ENCODE measurements at regions not wholly inside any gene's neighbourhood (a gene's known extent, or its start where the extent isn't known, plus 50 kb on each side); places are given as distances from the start of the nearest gene placed in this dataset.

DNA sequence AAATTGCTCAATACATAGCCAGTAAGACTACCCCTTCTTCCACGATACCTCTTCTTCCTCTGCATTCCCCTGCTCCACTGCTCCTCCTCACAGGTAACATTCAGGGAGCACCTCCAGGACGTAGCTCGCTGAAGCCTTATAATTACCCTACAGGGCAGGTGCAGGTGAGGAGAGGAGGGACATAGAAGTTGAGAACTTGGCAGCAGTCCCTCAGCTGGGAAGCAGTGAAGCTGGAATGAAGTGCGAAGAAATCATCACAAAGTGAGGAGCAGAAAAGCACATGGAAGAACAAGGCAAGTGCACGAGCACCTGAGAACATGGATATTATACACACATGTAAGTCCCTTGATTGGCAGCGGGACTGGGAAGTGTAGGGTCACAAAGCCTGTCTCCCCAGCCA is 118.2 kb downstream of the HSD17B3 start:
- Histone ChIP-seq H3K4ac (replicated peaks; ENCODE audit: insufficient read length, low read depth, low read length) (no peak overlapping the region), H3K79me2 (ENCODE audit: control insufficient read depth in 1 of 2, insufficient read depth in 2 of 2, low read length in 2 of 2) (no peaks in the 10 kb centered on the region), H3K18ac (ENCODE audit: extremely low read depth, low read length) (no peak overlapping the region), H3K27ac (ENCODE audit: low read depth, low read length) (no peak overlapping the region), H4K91ac (replicated peaks; ENCODE audit: insufficient read length, low read length) (no peak overlapping the region), H4K5ac (ENCODE audit: insufficient read length, low read depth, low read length) (no peak overlapping the region), H3K56ac (replicated peaks; ENCODE audit: insufficient read length, low read depth, low read length) (no peak overlapping the region), H4K8ac (ENCODE audit: extremely low read depth, insufficient read depth, low read length) (no peak overlapping the region), H3K4me1 (replicated peaks in 1 of 4; ENCODE audit: control insufficient read depth in 3 of 4, insufficient read depth in 4 of 4, low read length in 3 of 4) (peaks cover 4 to 9% (median 7%) of the 10 kb centered on the region in 4 experiments; a peak in 6 of 7 replicates), H2BK20ac (ENCODE audit: low read length) (no peak overlapping the region), H4K20me1 (replicated peaks in 1 of 2; ENCODE audit: control insufficient read depth in 1 of 2, insufficient read depth in 2 of 2, low read length in 2 of 2) (no peaks in the 10 kb centered on the region), H2BK5ac (ENCODE audit: low read depth, low read length) (no peak overlapping the region), H3K36me3 (ENCODE audit: control insufficient read depth in 2 of 4, insufficient read depth in 4 of 4, low read length in 3 of 4) (no peaks in the 10 kb centered on the region), H3K9ac (replicated peaks in 1 of 4; ENCODE audit: extremely low read depth in 1 of 4, low read depth in 3 of 4, low read length in 3 of 4) (no peak overlapping the region), H2BK15ac (ENCODE audit: low read length) (no peak overlapping the region), H2AFZ (ENCODE audit: low read length) (no peak overlapping the region), H2BK12ac (ENCODE audit: low read depth, low read length) (no peak overlapping the region; the same call in 1 of the 2 replicates), H3K4me2 (ENCODE audit: insufficient read depth in 1 of 2, low read depth in 2 of 2, low read length in 2 of 2) (no peak overlapping the region), H3K14ac (ENCODE audit: insufficient read length) (no peak overlapping the region), H3K9me3 (ENCODE audit: insufficient read depth in 2 of 2, low read depth in 1 of 2, low read length in 1 of 2) (0 out of 4 replicates have a peak, but pooled peaks cover 0 to 4% of the 10 kb centered on the region in 2 experiments), H3K23me2 (ENCODE audit: low read depth, low read length) (no peaks in the 10 kb centered on the region), H3K79me1 (ENCODE audit: low read depth, low read length) (no peaks in the 10 kb centered on the region), H3K23ac (ENCODE audit: insufficient read length) (no peak overlapping the region), H3K27me3 (replicated peaks in 1 of 4; ENCODE audit: control insufficient read depth in 3 of 4, extremely low read depth in 1 of 4, insufficient read depth in 3 of 4, low read length in 3 of 4) (peaks cover 0 to 5% (median 2%) of the 10 kb centered on the region in 4 experiments; a peak in 1 of 7 replicates), H3K4me3 (ENCODE audit: extremely low read depth in 1 of 4, insufficient read depth in 2 of 4, low read depth in 3 of 4, low read length in 4 of 4) (no peak overlapping the region), H2AK5ac (ENCODE audit: low read depth, low read length) (peak overlapping the region; percentile 48; the same call in 1 of the 2 replicates), H2BK120ac (replicated peaks; ENCODE audit: low read depth, low read length) (no peak overlapping the region)
- FAIRE-seq (no peak), DNase-seq (ENCODE audit: low read depth in 1 of 2, low spot score in 2 of 2) (no peak)
- TF ChIP-seq KDM1A (IDR thresholded peaks at IDR 0.05; ENCODE audit: borderline replicate concordance, low read length) (no peak), GABPA (IDR thresholded peaks at IDR 0.05; ENCODE audit: borderline replicate concordance, insufficient read depth, low read length) (no peak), SP4 (IDR thresholded peaks at IDR 0.05; ENCODE audit: low read length) (no peak), SIRT6 (IDR thresholded peaks at IDR 0.05; ENCODE audit: low read length) (no peak), PHF8 (conservative IDR thresholded peaks at IDR 0.05; ENCODE audit: low read depth, low read length) (no peak), RAD21 (IDR thresholded peaks at IDR 0.05 in 1 of 2, conservative IDR thresholded peaks at IDR 0.05 in 1 of 2; ENCODE audit: low read depth in 2 of 2, low read length in 2 of 2) (no peak), NANOG (IDR thresholded peaks at IDR 0.05; ENCODE audit: insufficient read depth, low read depth, low read length, poor library complexity, severe bottlenecking) (no peak), POLR2AphosphoS5 (IDR thresholded peaks at IDR 0.05; ENCODE audit: low read depth, low read length) (no peak), RNF2 (IDR thresholded peaks at IDR 0.05; ENCODE audit: borderline replicate concordance, low read depth, low read length, missing control alignments, poor library complexity, severe bottlenecking) (no peak), CREB1 (IDR thresholded peaks at IDR 0.05) (no peak)
- TF ChIP-seq, protein P1, sequence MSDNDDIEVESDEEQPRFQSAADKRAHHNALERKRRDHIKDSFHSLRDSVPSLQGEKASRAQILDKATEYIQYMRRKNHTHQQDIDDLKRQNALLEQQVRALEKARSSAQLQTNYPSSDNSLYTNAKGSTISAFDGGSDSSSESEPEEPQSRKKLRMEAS (IDR thresholded peaks at IDR 0.05) = no peak
- ChIA-PET POLR2A (ENCODE audit: partially characterized antibody) (interaction anchor here (1.0 kb wide), 1 partner anchor 26 kb away, joined by 3 read pairs; no protein-coding TSS in a partner anchor), CTCF (ENCODE audit: partially characterized antibody) (interaction anchor here (1.2 to 1.4 kb wide), 2 partner anchors 9 to 34 kb away, joined by 3 to 4 read pairs; no protein-coding TSS in a partner anchor)
- 85% methylated on average over 6 of the region's 6 CpGs; no CpG with 5 or more reads in 1 of the 2 experiments for WGBS, 2 experiments (ENCODE audit: extremely low coverage in 1 of 2, insufficient coverage in 1 of 2, insufficient read length in 1 of 2, insufficient replicate concordance in 2 of 2, low coverage in 1 of 2, low lambda C conversion rate in 2 of 2, missing lambda C conversion rate in 1 of 2)
